ENCODE measurements at regions not wholly inside any gene's neighbourhood (a gene's known extent, or its start where the extent isn't known, plus 50 kb on each side); places are given as distances from the start of the nearest gene placed in this dataset.

DNA sequence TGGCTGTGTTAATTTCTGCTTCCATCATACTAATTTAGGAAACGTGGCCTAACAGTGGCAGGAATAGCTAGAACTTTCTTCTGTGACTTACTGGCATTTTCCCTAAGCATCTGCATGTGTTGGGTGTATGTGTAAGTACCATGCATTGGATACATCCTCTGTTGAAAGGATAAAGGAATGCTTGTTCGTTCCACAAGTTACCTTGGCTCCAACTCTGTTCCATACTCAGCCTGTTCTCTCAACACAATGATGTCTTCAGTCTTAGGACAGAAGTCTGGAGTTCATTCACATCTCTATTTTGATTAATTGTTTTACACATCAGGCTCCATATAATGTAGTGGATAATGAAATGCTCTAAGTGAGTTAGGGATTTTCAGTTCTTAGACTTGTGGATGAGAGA, 190.1 kb upstream of the DMRT1 start:
- no peak for TF ChIP-seq POLR2AphosphoS5 (IDR thresholded peaks at IDR 0.05; ENCODE audit: low read depth, low read length)
- TF ChIP-seq ASH2L (IDR thresholded peaks at IDR 0.05; ENCODE audit: low read length), result no peak
- TF ChIP-seq JUN (IDR thresholded peaks at IDR 0.05; ENCODE audit: low read depth, low read length), result no peak
- TF ChIP-seq EP300 (IDR thresholded peaks at IDR 0.05; ENCODE audit: borderline replicate concordance in 1 of 2, low read depth in 2 of 2, low read length in 2 of 2), result no peak
- no peak for TF ChIP-seq JUND (IDR thresholded peaks at IDR 0.05; ENCODE audit: low read length)
- TF ChIP-seq CBX8 (IDR thresholded peaks at IDR 0.05; ENCODE audit: borderline replicate concordance, low read depth, low read length), result no peak

Measured in H1 (cell line).